NCI-H69 (cell line): ENCODE measurements at regions not wholly inside any gene's neighbourhood (a gene's known extent, or its start where the extent isn't known, plus 50 kb on each side); places are given as distances from the start of the nearest gene placed in this dataset.
"Not testable (repeated sequence)": the region's sequence is repeated elsewhere in the genome, so short reads cannot be mapped to it uniquely, and the experiment has no call there.

Experiments used
- DNase-seq: peaks from one replicate; lab custom pipeline; 2025; lab: John Stamatoyannopoulos, UW

- DNase-seq, result no peak
These were observed 1023.2 kb downstream of the TMTC2 start for GRCh38 chr12:83709899-83710298.

- DNase-seq, result no peak
These were observed 1014.1 kb downstream of the TMTC2 start for GRCh38 chr12:83700838-83701237.

GRCh38 chr12:83696311-83696710 is 1009.6 kb downstream of the TMTC2 start:
- not testable (repeated sequence) for DNase-seq

- no peak for DNase-seq
These were observed 1005.0 kb downstream of the TMTC2 start for GRCh38 chr12:83691730-83692129.

- DNase-seq, result no peak
These were observed 1003.8 kb downstream of the TMTC2 start for GRCh38 chr12:83690465-83690864.

GRCh38 chr12:83689333-83689732 is 1002.6 kb downstream of the TMTC2 start:
- no peak for DNase-seq

GRCh38 chr12:83676781-83677295 is 990.1 kb downstream of the TMTC2 start:
- DNase-seq, result peak; percentile 90

GRCh38 chr12:83666690-83667089 is 980.0 kb downstream of the TMTC2 start:
- no peak for DNase-seq

GRCh38 chr12:83665634-83666218 is 979.0 kb downstream of the TMTC2 start:
- DNase-seq, result peak; percentile 86

GRCh38 chr12:83664650-83665049 is 977.9 kb downstream of the TMTC2 start:
- DNase-seq, result peak; percentile 98

GRCh38 chr12:83660727-83661358 is 974.1 kb downstream of the TMTC2 start:
- DNase-seq, result no peak

GRCh38 chr12:83659321-83659720 is 972.6 kb downstream of the TMTC2 start:
- no peak for DNase-seq

- peak; percentile 83 for DNase-seq
These were observed 969.3 kb downstream of the TMTC2 start for GRCh38 chr12:83656004-83656403.

GRCh38 chr12:83642205-83642604 is 955.5 kb downstream of the TMTC2 start:
- DNase-seq, result no peak

GRCh38 chr12:83641789-83642188 is 955.1 kb downstream of the TMTC2 start:
- DNase-seq, result no peak

GRCh38 chr12:83634726-83635267 is 948.1 kb downstream of the TMTC2 start:
- DNase-seq, result no peak

GRCh38 chr12:83630526-83630925 is 943.8 kb downstream of the TMTC2 start:
- no peak for DNase-seq

- no peak for DNase-seq
These were observed 943.2 kb downstream of the TMTC2 start for GRCh38 chr12:83629931-83630330.

- no peak for DNase-seq
These were observed 935.5 kb downstream of the TMTC2 start for GRCh38 chr12:83622205-83622604.

GRCh38 chr12:83619973-83620372 is 933.3 kb downstream of the TMTC2 start:
- no peak for DNase-seq

GRCh38 chr12:83615152-83615551 is 928.4 kb downstream of the TMTC2 start:
- DNase-seq, result no peak

- DNase-seq, result no peak
These were observed 926.9 kb downstream of the TMTC2 start for GRCh38 chr12:83613586-83614110.

GRCh38 chr12:83603106-83603505 is 916.4 kb downstream of the TMTC2 start:
- DNase-seq, result no peak
